Heart left ventricle (tissue), 13 donors: ENCODE measurements at regions not wholly inside any gene's neighbourhood (a gene's known extent, or its start where the extent isn't known, plus 50 kb on each side); places are given as distances from the start of the nearest gene placed in this dataset.

Source experiments
- CTCF ChIP-seq, 12 donors: fragments of 200-600 bp; sonication (generic) in 4 of 12; IDR thresholded peaks; one replicate each; pipeline versions ENCODE4 v1.5.0 to v1.8.0; 2018 to 2022; ENCODE audit warnings: antibody characterized with exemption in 12 of 12, mild to moderate bottlenecking in 5 of 12
- POLR2A ChIP-seq, 2 donors: fragments of 450-650 bp; IDR thresholded peaks; one replicate each; pipeline ENCODE4 v1.6.1; 2017; ENCODE audit warnings: antibody characterized with exemption in 2 of 2, mild to moderate bottlenecking in 2 of 2, moderate library complexity in 2 of 2
- donor health status: ischemic (EF 13 %, LVEDD 7.1; RV severe dilation, severe dysfunction).
- donor health status: DM: no; HTN: yes; CAD: no.
- donor health status: DM: no; HTN: no; CAD: no.
- donor health status: ischemic (EF 25% LVEDD 6.9; RV normal size, moderate dysfunction).
- donor health status: ischemic (EF 25% LVEDD 5.7; RV mildly dilated, moderate dysfunction).
- donor health status: ischemic (EF 35%, LVEDD 5.7; RV mildly dilated, moderate dysfunction).
- donor health status: nonischemic (EF 11% LVEDD 7.7; RV severe dilation, severe dysfunction).
- donor health status: DM: yes; HTN: yes; CAD: no.
- donor health status: PGD.
- donor health status: ischemic (EF 29% LVEDD 5.4; RV normal size, mild dysfunction).
- donor health status: nonischemic (EF 23%, LVEDD 6.1; RV moderate dilation, normal function).

- TF ChIP-seq CTCF (IDR thresholded peaks at IDR 0.05) = no peak
- TF ChIP-seq POLR2A (IDR thresholded peaks at IDR 0.05) = no peak
Observed at GRCh38 chrX:110410603-110411002, 52.0 kb downstream of the RTL9 start.
